HUES48 (cell line): ENCODE measurements at regions not wholly inside any gene's neighbourhood (a gene's known extent, or its start where the extent isn't known, plus 50 kb on each side); places are given as distances from the start of the nearest gene placed in this dataset.

ENCODE experiments used
- H3K27ac ChIP-seq: one replicate; pipeline ENCODE4 v1.7.0; 2013; ENCODE audit warnings: low read depth, low read length, inconsistent platforms
- H3K27me3 ChIP-seq: 2 replicates; pipeline ENCODE4 v1.6.1; 2013; ENCODE audit warnings: mild to moderate bottlenecking, low read length; ENCODE audit not compliant: control insufficient read depth, insufficient read depth
- H3K36me3 ChIP-seq: 2 replicates; pipeline ENCODE4 v1.6.1; 2013; ENCODE audit warnings: low read length; ENCODE audit not compliant: control insufficient read depth, insufficient read depth
- H3K4me1 ChIP-seq: 2 replicates; pipeline ENCODE4 v1.6.1; 2013; ENCODE audit warnings: mild to moderate bottlenecking, low read length; ENCODE audit not compliant: control insufficient read depth, insufficient read depth
- H3K4me3 ChIP-seq: 2 replicates; pipeline ENCODE4 v1.5.1; 2013; ENCODE audit warnings: mild to moderate bottlenecking, low read depth, low read length
- H3K9ac ChIP-seq: 2 replicates; pipeline ENCODE4 v1.6.1; 2013; ENCODE audit warnings: mild to moderate bottlenecking, low read depth, low read length, moderate library complexity
- H3K9me3 ChIP-seq: 2 replicates; pipeline ENCODE4 v1.6.1; 2013; ENCODE audit warnings: low read length; ENCODE audit not compliant: control insufficient read depth, insufficient read depth

DNA sequence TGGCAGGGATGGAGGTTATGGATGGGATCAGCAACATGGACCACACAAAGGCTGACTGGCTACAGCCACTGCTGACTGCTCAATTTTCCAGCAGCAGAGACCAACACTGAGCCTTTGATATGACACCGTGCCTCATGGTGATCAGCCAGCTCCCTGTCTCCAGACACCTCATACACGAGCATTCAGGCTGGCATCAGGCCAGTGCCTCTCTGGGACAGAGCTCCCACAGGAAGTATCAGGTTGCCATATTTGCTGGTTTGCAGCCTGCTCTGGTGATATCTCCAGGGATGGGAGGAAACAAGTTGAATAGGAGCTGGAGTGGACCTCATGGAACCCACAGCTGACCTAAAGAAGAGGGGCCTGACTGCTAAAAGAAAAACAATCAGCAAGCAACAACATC lies 471.2 kb upstream of the ATXN7L3B start:
- H3K9me3 ChIP-seq, result no peaks in the 10 kb centered on the region
- no peaks in the 10 kb centered on the region for H3K4me1 ChIP-seq
- H3K27ac ChIP-seq, result no peak overlapping the region
- H3K9ac ChIP-seq, result no peak overlapping the region
- no peaks in the 10 kb centered on the region for H3K27me3 ChIP-seq
- H3K36me3 ChIP-seq, result no peaks in the 10 kb centered on the region
- no peak overlapping the region for H3K4me3 ChIP-seq

DNA sequence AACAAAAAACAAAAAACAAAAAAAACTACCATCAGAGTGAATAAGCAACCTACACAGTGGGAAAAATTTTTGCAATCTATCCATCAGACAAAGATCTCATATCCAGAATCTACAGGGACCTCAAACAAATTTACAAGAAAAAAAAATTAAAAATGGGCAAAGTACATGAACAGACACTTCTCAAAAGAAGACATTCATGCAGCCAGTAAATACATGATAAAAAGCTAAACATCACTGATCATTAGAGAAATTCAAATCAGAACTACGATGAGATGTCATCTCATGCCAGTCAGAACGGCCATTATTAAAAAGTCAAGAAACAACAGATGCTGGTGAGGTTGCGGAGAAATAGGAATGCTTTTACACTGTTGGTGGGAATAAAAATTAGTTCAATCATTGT lies 466.5 kb upstream of the ATXN7L3B start:
- Histone ChIP-seq H3K4me1 (no peaks in the 10 kb centered on the region), H3K27ac (no peak overlapping the region), H3K4me3 (no peak overlapping the region), H3K9me3 (no peaks in the 10 kb centered on the region), H3K36me3 (no peaks in the 10 kb centered on the region), H3K9ac (no peak overlapping the region), H3K27me3 (no peaks in the 10 kb centered on the region)

DNA sequence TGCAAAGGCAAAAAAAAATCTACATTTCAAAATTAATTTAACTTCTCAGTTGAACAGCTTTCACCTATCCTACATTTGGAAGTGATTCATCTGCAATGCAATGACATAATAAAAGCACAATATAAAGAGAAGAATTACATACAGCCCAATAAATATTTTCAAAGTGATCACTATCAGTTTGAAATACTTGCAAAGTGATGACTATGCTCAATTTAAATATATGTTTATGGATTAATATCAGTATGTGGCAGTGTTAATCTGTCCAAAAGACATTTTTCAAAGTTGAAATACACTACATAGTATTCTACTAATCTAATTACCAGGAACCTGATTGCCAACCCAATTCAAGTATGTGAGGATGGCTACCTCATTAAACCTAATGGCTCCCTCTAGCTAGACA lies 460.7 kb upstream of the ATXN7L3B start:
- no peaks in the 10 kb centered on the region for H3K27me3 ChIP-seq
- no peak overlapping the region for H3K27ac ChIP-seq
- H3K9ac ChIP-seq, result no peak overlapping the region
- no peaks in the 10 kb centered on the region for H3K36me3 ChIP-seq
- no peaks in the 10 kb centered on the region for H3K9me3 ChIP-seq
- no peaks in the 10 kb centered on the region for H3K4me1 ChIP-seq
- H3K4me3 ChIP-seq, result no peak overlapping the region

DNA sequence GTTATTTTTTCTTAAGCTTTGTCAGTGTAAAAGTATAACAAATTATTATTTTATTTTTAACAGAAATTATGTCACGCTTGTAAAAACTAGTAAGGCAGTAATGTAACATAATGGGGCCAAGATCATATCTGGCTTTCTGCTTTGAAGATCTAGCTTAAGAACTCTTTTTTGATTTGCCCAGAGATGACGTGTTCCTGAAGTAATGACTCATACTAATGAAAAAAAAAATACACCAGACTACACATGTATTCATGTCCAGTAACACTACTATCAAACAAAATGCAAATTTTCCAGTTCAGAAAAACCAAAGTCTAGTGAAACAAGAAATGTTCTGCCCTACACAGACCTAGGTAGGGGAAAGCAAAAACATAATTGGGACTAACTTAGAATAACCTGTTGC lies 432.2 kb upstream of the ATXN7L3B start:
- Histone ChIP-seq H3K27me3 (no peaks in the 10 kb centered on the region), H3K4me1 (no peaks in the 10 kb centered on the region), H3K4me3 (no peak overlapping the region), H3K9ac (no peak overlapping the region), H3K9me3 (no peaks in the 10 kb centered on the region), H3K27ac (no peak overlapping the region), H3K36me3 (no peaks in the 10 kb centered on the region)

- Histone ChIP-seq H3K9ac (no peak overlapping the region), H3K36me3 (no peaks in the 10 kb centered on the region), H3K27me3 (no peaks in the 10 kb centered on the region), H3K4me1 (no peaks in the 10 kb centered on the region), H3K4me3 (no peak overlapping the region), H3K27ac (no peak overlapping the region), H3K9me3 (no peaks in the 10 kb centered on the region)
Measured at GRCh38 chr12:74108729-74109128, 428.9 kb upstream of the ATXN7L3B start.

- H3K9ac ChIP-seq, result no peak overlapping the region
- H3K4me1 ChIP-seq, result no peaks in the 10 kb centered on the region
- no peaks in the 10 kb centered on the region for H3K36me3 ChIP-seq
- H3K27me3 ChIP-seq, result no peaks in the 10 kb centered on the region
- H3K9me3 ChIP-seq, result no peaks in the 10 kb centered on the region
- H3K27ac ChIP-seq, result no peak overlapping the region
- no peak overlapping the region for H3K4me3 ChIP-seq
Measured at GRCh38 chr12:74111688-74112360, 425.8 kb upstream of the ATXN7L3B start.

DNA sequence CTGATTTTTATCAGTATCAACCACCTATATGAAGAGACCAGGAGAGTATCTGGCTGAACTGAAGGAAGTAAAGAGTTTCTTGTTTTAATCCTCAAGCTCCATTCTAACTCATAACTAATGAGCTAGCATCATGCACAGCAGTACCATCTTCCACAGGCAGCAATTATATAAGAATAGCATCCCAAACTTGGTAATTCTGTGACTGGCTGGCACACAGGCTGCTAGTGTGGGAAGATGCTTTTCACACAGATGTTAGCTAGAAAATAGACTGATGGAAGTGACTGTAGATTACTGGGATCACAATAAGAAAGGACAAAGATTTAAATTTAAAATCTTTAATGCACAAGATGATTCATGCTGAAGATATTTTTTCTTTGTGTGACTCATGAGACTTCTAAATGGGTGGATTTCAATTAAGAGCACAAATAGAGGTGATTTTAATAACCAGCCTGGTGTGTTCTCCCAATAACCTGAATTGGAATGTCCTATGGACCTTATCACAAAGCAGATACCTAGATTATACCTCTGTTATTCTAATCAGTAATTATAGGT lies 417.7 kb upstream of the ATXN7L3B start:
- H3K27ac ChIP-seq, result no peak overlapping the region

GRCh38 chr12:74120644-74121043 lies 417.0 kb upstream of the ATXN7L3B start:
- H3K4me1 ChIP-seq, result no peaks in the 10 kb centered on the region
- no peak overlapping the region for H3K27ac ChIP-seq
- H3K9ac ChIP-seq, result no peak overlapping the region
- no peaks in the 10 kb centered on the region for H3K9me3 ChIP-seq
- no peaks in the 10 kb centered on the region for H3K36me3 ChIP-seq
- no peaks in the 10 kb centered on the region for H3K27me3 ChIP-seq
- no peak overlapping the region for H3K4me3 ChIP-seq

More for the DNA sequence above, 417.7 kb upstream of the ATXN7L3B start:
- H3K9me3 ChIP-seq, result no peaks in the 10 kb centered on the region
- no peak overlapping the region for H3K9ac ChIP-seq
- H3K27me3 ChIP-seq, result no peaks in the 10 kb centered on the region
- no peaks in the 10 kb centered on the region for H3K4me1 ChIP-seq
- H3K36me3 ChIP-seq, result no peaks in the 10 kb centered on the region
- H3K4me3 ChIP-seq, result no peak overlapping the region

GRCh38 chr12:74129702-74130101 lies 407.9 kb upstream of the ATXN7L3B start:
- Histone ChIP-seq H3K9me3 (no peaks in the 10 kb centered on the region), H3K27ac (no peak overlapping the region), H3K4me1 (no peaks in the 10 kb centered on the region), H3K36me3 (no peaks in the 10 kb centered on the region), H3K27me3 (no peaks in the 10 kb centered on the region), H3K4me3 (no peak overlapping the region), H3K9ac (no peak overlapping the region)

GRCh38 chr12:74144396-74144795 lies 393.2 kb upstream of the ATXN7L3B start:
- Histone ChIP-seq H3K9ac (no peak overlapping the region), H3K4me1 (no peaks in the 10 kb centered on the region), H3K9me3 (no peaks in the 10 kb centered on the region), H3K27ac (no peak overlapping the region), H3K4me3 (no peak overlapping the region), H3K36me3 (no peaks in the 10 kb centered on the region), H3K27me3 (no peaks in the 10 kb centered on the region)

- Histone ChIP-seq H3K9ac (no peak overlapping the region), H3K27ac (no peak overlapping the region), H3K9me3 (no peaks in the 10 kb centered on the region), H3K36me3 (no peaks in the 10 kb centered on the region), H3K4me1 (no peaks in the 10 kb centered on the region), H3K27me3 (no peaks in the 10 kb centered on the region), H3K4me3 (no peak overlapping the region)
Measured at GRCh38 chr12:74145328-74145727, 392.3 kb upstream of the ATXN7L3B start.
